Activated CD4-positive, alpha-beta T cell treated with anti-CD3 and anti-CD28 coated beads, Interleukin-2, amount 10 ng/mL, durations not matched to agents 7 days and 5 days (primary cell): ENCODE measurements at regions not wholly inside any gene's neighbourhood (a gene's known extent, or its start where the extent isn't known, plus 50 kb on each side); places are given as distances from the start of the nearest gene placed in this dataset.

Experiments
- CTCF ChIA-PET: fragments of 350-600 bp; sonication (Branson Sonifier 250); formaldehyde crosslinking; loops from one replicate; lab custom pipeline; 2021; ENCODE audit warnings: antibody characterized with exemption; lab: Charles Lee
- POLR2A ChIA-PET: fragments of 350-600 bp; sonication (Branson Sonifier 250); formaldehyde crosslinking; loops from one replicate; lab custom pipeline; 2021; ENCODE audit warnings: antibody characterized with exemption; lab: Charles Lee
- DNase-seq: peaks from one replicate; pipeline ENCODE4 v3.0.0-alpha.2; 2020
- H3K27ac Mint-ChIP-seq: one replicate; pipeline ENCODE4 v1.8.0; 2021; ENCODE audit warnings: mild to moderate bottlenecking, moderate library complexity, mixed read lengths
- H3K27me3 Mint-ChIP-seq: one replicate; pipeline ENCODE4 v1.8.0; 2021; ENCODE audit warnings: mixed read lengths
- H3K36me3 Mint-ChIP-seq: one replicate; pipeline ENCODE4 v1.8.0; 2021; ENCODE audit warnings: low read depth, mixed read lengths
- H3K4me1 Mint-ChIP-seq: one replicate; pipeline ENCODE4 v1.8.0; 2021; ENCODE audit warnings: mixed read lengths
- H3K4me3 Mint-ChIP-seq: one replicate; pipeline ENCODE4 v1.8.0; 2021; ENCODE audit warnings: mild to moderate bottlenecking, moderate library complexity, mixed read lengths
- H3K9me3 Mint-ChIP-seq: one replicate; pipeline ENCODE4 v1.8.0; 2021; ENCODE audit warnings: mixed read lengths

GRCh38 chr6:109301418-109301817 is 80.8 kb downstream of the CD164 start:
- H3K4me3 Mint-ChIP-seq: no peak overlapping the region
- POLR2A ChIA-PET: interaction anchor here (0.7 kb wide), 1 partner anchor 14 kb away, joined by 3 read pairs; no protein-coding TSS in a partner anchor

GRCh38 chr6:109300874-109301273 is 81.4 kb downstream of the CD164 start:
- no peak overlapping the region for H3K27ac Mint-ChIP-seq
- ChIA-PET CTCF (interaction anchor here (0.6 to 2.2 kb wide), 3 partner anchors 11 to 82 kb away, joined by 4 to 7 read pairs (median 5); no protein-coding TSS in a partner anchor), POLR2A (interaction anchor here (0.7 kb wide), 1 partner anchor 13 kb away, joined by 3 read pairs; no protein-coding TSS in a partner anchor)
- H3K27me3 Mint-ChIP-seq: peaks cover 9% of the 10 kb centered on the region
- no peaks in the 10 kb centered on the region for H3K36me3 Mint-ChIP-seq
- no peaks in the 10 kb centered on the region for H3K9me3 Mint-ChIP-seq
- H3K4me3 Mint-ChIP-seq: no peak overlapping the region
- H3K4me1 Mint-ChIP-seq: peaks cover 13% of the 10 kb centered on the region
- DNase-seq: no peak

More at GRCh38 chr6:109301418-109301817, 80.8 kb downstream of the CD164 start:
- peaks cover 7% of the 10 kb centered on the region for H3K27me3 Mint-ChIP-seq
- no peaks in the 10 kb centered on the region for H3K9me3 Mint-ChIP-seq
- CTCF ChIA-PET: interaction anchor here (0.6 to 2.2 kb wide), 3 partner anchors 10 to 82 kb away, joined by 4 to 7 read pairs (median 5); no protein-coding TSS in a partner anchor
- H3K27ac Mint-ChIP-seq: no peak overlapping the region
- DNase-seq: no peak
- H3K36me3 Mint-ChIP-seq: no peaks in the 10 kb centered on the region
- H3K4me1 Mint-ChIP-seq: peaks cover 13% of the 10 kb centered on the region

- Mint-ChIP-seq H3K9me3 (no peaks in the 10 kb centered on the region), H3K36me3 (no peaks in the 10 kb centered on the region), H3K4me3 (no peak overlapping the region), H3K27me3 (peaks cover 9% of the 10 kb centered on the region), H3K27ac (no peak overlapping the region), H3K4me1 (peaks cover 12% of the 10 kb centered on the region)
- CTCF ChIA-PET: interaction anchor here (0.6 to 2.0 kb wide), 2 partner anchors 83 to 110 kb away, joined by 3 to 7 read pairs; no protein-coding TSS in a partner anchor
- POLR2A ChIA-PET: no interaction called here
- no peak for DNase-seq
Observed at GRCh38 chr6:109299776-109300564, 82.3 kb downstream of the CD164 start.

GRCh38 chr6:109299265-109299607 is 83.0 kb downstream of the CD164 start:
- peaks cover 5% of the 10 kb centered on the region for H3K4me1 Mint-ChIP-seq
- no peak overlapping the region for H3K4me3 Mint-ChIP-seq
- no peaks in the 10 kb centered on the region for H3K9me3 Mint-ChIP-seq
- ChIA-PET CTCF (no interaction called here), POLR2A (no interaction called here)
- DNase-seq: no peak
- peaks cover 9% of the 10 kb centered on the region for H3K27me3 Mint-ChIP-seq
- no peak overlapping the region for H3K27ac Mint-ChIP-seq
- no peaks in the 10 kb centered on the region for H3K36me3 Mint-ChIP-seq

- no peak for DNase-seq
- ChIA-PET CTCF (no interaction called here), POLR2A (no interaction called here)
- no peak overlapping the region for H3K27ac Mint-ChIP-seq
- peaks cover 9% of the 10 kb centered on the region for H3K27me3 Mint-ChIP-seq
- no peaks in the 10 kb centered on the region for H3K36me3 Mint-ChIP-seq
- no peaks in the 10 kb centered on the region for H3K9me3 Mint-ChIP-seq
- no peak overlapping the region for H3K4me3 Mint-ChIP-seq
- no peaks in the 10 kb centered on the region for H3K4me1 Mint-ChIP-seq
Observed at GRCh38 chr6:109298605-109299264, 83.5 kb downstream of the CD164 start.

GRCh38 chr6:109297406-109298110 is 84.7 kb downstream of the CD164 start:
- H3K27ac Mint-ChIP-seq: no peak overlapping the region
- POLR2A ChIA-PET: no interaction called here
- H3K9me3 Mint-ChIP-seq: no peaks in the 10 kb centered on the region
- peaks cover 9% of the 10 kb centered on the region for H3K27me3 Mint-ChIP-seq
- H3K4me1 Mint-ChIP-seq: no peaks in the 10 kb centered on the region
- CTCF ChIA-PET: no interaction called here
- DNase-seq: no peak
- H3K36me3 Mint-ChIP-seq: no peaks in the 10 kb centered on the region
- no peak overlapping the region for H3K4me3 Mint-ChIP-seq

- H3K36me3 Mint-ChIP-seq: no peaks in the 10 kb centered on the region
- DNase-seq: no peak
- no peaks in the 10 kb centered on the region for H3K9me3 Mint-ChIP-seq
- no peaks in the 10 kb centered on the region for H3K4me1 Mint-ChIP-seq
- peaks cover 9% of the 10 kb centered on the region for H3K27me3 Mint-ChIP-seq
- ChIA-PET CTCF (interaction anchor here (1.4 kb wide), 1 partner anchor 40 kb away, joined by 4 read pairs; no protein-coding TSS in a partner anchor), POLR2A (no interaction called here)
- no peak overlapping the region for H3K27ac Mint-ChIP-seq
- no peak overlapping the region for H3K4me3 Mint-ChIP-seq
Observed at GRCh38 chr6:109296971-109297372, 85.3 kb downstream of the CD164 start.

- no peaks in the 10 kb centered on the region for H3K9me3 Mint-ChIP-seq
- H3K4me3 Mint-ChIP-seq: no peak overlapping the region
- H3K4me1 Mint-ChIP-seq: no peaks in the 10 kb centered on the region
- H3K36me3 Mint-ChIP-seq: no peaks in the 10 kb centered on the region
- DNase-seq: no peak
- H3K27me3 Mint-ChIP-seq: peaks cover 9% of the 10 kb centered on the region
- H3K27ac Mint-ChIP-seq: no peak overlapping the region
- ChIA-PET CTCF (interaction anchor here (1.4 kb wide), 1 partner anchor 39 kb away, joined by 4 read pairs; no protein-coding TSS in a partner anchor), POLR2A (no interaction called here)
Observed at GRCh38 chr6:109296452-109296851, 85.8 kb downstream of the CD164 start.

- ChIA-PET POLR2A (no interaction called here), CTCF (interaction anchor here (1.4 kb wide), 1 partner anchor 38 kb away, joined by 4 read pairs; no protein-coding TSS in a partner anchor)
- Mint-ChIP-seq H3K4me1 (no peaks in the 10 kb centered on the region), H3K4me3 (no peak overlapping the region), H3K9me3 (no peaks in the 10 kb centered on the region), H3K27me3 (peaks cover 9% of the 10 kb centered on the region), H3K27ac (no peak overlapping the region), H3K36me3 (no peaks in the 10 kb centered on the region)
- DNase-seq: no peak
Observed at GRCh38 chr6:109295774-109296156, 86.5 kb downstream of the CD164 start.

- Mint-ChIP-seq H3K9me3 (no peaks in the 10 kb centered on the region), H3K4me1 (no peaks in the 10 kb centered on the region), H3K27ac (no peak overlapping the region), H3K27me3 (peaks cover 7% of the 10 kb centered on the region), H3K36me3 (no peaks in the 10 kb centered on the region), H3K4me3 (no peak overlapping the region)
- DNase-seq: no peak
- ChIA-PET CTCF (no interaction called here), POLR2A (no interaction called here)
Observed at GRCh38 chr6:109295109-109295773, 87.0 kb downstream of the CD164 start.

GRCh38 chr6:109292983-109293586 is 89.2 kb downstream of the CD164 start:
- H3K27me3 Mint-ChIP-seq: peaks cover 6% of the 10 kb centered on the region
- no peaks in the 10 kb centered on the region for H3K9me3 Mint-ChIP-seq
- ChIA-PET CTCF (no interaction called here), POLR2A (no interaction called here)
- DNase-seq: no peak
- no peak overlapping the region for H3K4me3 Mint-ChIP-seq
- no peaks in the 10 kb centered on the region for H3K4me1 Mint-ChIP-seq
- no peak overlapping the region for H3K27ac Mint-ChIP-seq
- H3K36me3 Mint-ChIP-seq: no peaks in the 10 kb centered on the region

- ChIA-PET CTCF (interaction anchor here (0.5 to 1.1 kb wide), 2 partner anchors 25 to 557 kb away, joined by 3 to 4 read pairs; no protein-coding TSS in a partner anchor), POLR2A (no interaction called here)
- peaks cover 6% of the 10 kb centered on the region for H3K27me3 Mint-ChIP-seq
- DNase-seq: no peak
- no peak overlapping the region for H3K4me3 Mint-ChIP-seq
- H3K4me1 Mint-ChIP-seq: no peaks in the 10 kb centered on the region
- H3K36me3 Mint-ChIP-seq: no peaks in the 10 kb centered on the region
- H3K27ac Mint-ChIP-seq: no peak overlapping the region
- no peaks in the 10 kb centered on the region for H3K9me3 Mint-ChIP-seq
Observed at GRCh38 chr6:109292420-109292819, 89.8 kb downstream of the CD164 start.
